HG02884 (cell line): ENCODE measurements at regions not wholly inside any gene's neighbourhood (a gene's known extent, or its start where the extent isn't known, plus 50 kb on each side); places are given as distances from the start of the nearest gene placed in this dataset.
"Not testable (repeated sequence)": the region's sequence is repeated elsewhere in the genome, so short reads cannot be mapped to it uniquely, and the experiment has no call there.

Experiments used
- ATAC-seq: cut with Tn5 transposase; IDR thresholded peaks from one replicate; pipeline ENCODE4 v1.9.1; 2021; ENCODE audit warnings: mild to moderate bottlenecking, moderate library complexity; ENCODE audit not compliant: unreplicated experiment

- ATAC-seq, result peak; percentile 96
Measured at GRCh38 chr2:39837856-39838453, 58.9 kb upstream of the THUMPD2 start.

DNA sequence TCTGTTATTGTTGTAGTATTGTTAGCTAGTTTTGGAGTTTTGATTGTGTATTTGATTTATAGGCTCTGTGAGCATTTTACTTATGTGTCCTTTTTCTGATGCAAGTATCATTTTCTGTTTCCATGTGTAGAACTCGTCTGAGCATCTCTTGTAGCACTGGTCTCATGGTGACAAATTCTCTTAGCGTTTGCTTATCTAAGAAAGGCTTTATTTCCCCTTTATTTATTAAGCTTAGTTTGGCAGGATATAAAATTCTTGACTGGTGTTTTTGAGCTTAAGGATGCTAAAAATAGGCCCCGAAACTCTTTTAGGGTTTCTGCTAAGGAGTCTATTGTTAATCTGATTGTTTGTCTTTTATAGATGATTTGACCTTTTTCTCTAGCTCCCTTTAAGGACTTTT, 57.6 kb upstream of the THUMPD2 start:
- ATAC-seq, result no peak

DNA sequence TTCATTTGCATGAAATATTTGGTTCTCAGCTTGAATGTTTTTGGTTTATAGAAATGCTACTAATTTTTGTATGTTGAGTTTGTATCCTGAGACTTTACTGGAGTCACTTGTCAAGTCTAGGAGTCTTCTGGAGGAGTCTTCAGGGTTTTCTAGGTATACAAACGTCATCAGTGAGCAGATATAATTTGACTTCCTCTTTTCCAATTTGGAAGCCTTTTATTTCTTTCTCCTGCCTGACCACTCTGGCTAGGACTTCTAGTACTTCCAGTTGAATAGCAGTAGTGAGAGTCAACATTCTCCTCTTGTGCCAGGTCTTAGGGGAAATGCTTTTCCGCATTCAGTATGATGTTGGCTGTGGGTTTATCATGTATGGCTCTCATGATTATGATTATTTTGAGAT, 55.4 kb upstream of the THUMPD2 start:
- ATAC-seq, result no peak

DNA sequence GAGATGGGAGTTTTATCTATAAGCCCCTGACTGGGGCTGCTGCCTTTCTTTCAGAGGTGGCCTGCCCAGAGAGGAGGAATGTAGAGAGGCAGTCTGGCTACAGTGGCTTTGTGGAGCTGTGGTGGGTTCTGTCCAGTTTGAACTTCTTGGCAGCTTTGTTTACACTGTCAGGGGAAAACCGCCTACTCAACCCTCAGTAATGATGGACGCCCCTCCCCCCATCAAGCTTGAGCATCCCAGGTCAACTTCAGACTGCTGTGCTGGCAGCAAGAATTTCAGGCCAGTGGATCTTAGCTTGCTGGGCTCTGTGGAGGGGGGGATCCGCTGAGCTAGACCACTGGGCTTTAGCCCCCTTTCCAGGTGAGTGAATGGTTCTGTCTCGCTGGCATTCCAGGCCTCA, 51.6 kb upstream of the THUMPD2 start:
- ATAC-seq, result not testable (repeated sequence)
